Body of pancreas (tissue), 4 donors: ENCODE measurements at regions not wholly inside any gene's neighbourhood (a gene's known extent, or its start where the extent isn't known, plus 50 kb on each side); places are given as distances from the start of the nearest gene placed in this dataset.

Source experiments
- ATAC-seq: fragments of 150-250 bp; one replicate; pipeline ENCODE4 v1.9.1; 2016
- DNase-seq, 4 donors: peaks; one replicate each; pipeline ENCODE4 v3.0.0-alpha.2; 2019
- H3K27ac ChIP-seq, 4 donors: fragments of 200-600 bp; sonication (generic); 1 replicate in 3 of 4; 2 replicates in 1 of 4; pipeline versions ENCODE4 v1.5.1 to v1.6.1; 2016 to 2019; ENCODE audit warnings: mild to moderate bottlenecking in 1 of 4, mixed read lengths in 1 of 4, moderate library complexity in 1 of 4
- H3K27me3 ChIP-seq, 2 donors: fragments of 200-600 bp; sonication (generic); one replicate each; pipeline ENCODE4 v1.6.0; 2016; ENCODE audit warnings: mild to moderate bottlenecking in 1 of 2
- H3K36me3 ChIP-seq, 2 donors: fragments of 200-600 bp; sonication (generic); replicated peaks in 1 of 2; 2 replicates each; pipeline ENCODE4 v1.5.1; 2016; ENCODE audit warnings: low read depth in 2 of 2; ENCODE audit not compliant: insufficient read depth in 1 of 2
- H3K4me1 ChIP-seq: fragments of 200-600 bp; sonication (generic); one replicate; pipeline ENCODE4 v1.6.0; 2016
- H3K4me3 ChIP-seq, 2 donors: fragments of 200-600 bp; sonication (generic); 1 replicate in 1 of 2; 2 replicates in 1 of 2; pipeline ENCODE4 v1.5.1; 2016 to 2019
- H3K9me3 ChIP-seq, 3 donors: fragments of 200-600 bp; sonication (generic); 1 replicate in 2 of 3; 2 replicates in 1 of 3; pipeline ENCODE4 v1.5.1; 2016
- POLR2A ChIP-seq, 3 donors: fragments of 450-650 bp; IDR thresholded peaks; one replicate each; pipeline ENCODE4 v1.6.1; 2016; ENCODE audit warnings: antibody characterized with exemption in 3 of 3, mild to moderate bottlenecking in 2 of 3
- WGBS, 2 donors: methylation state at CpG; one replicate each; pipeline ENCODE4 v1.1.5; 2017; 5-methylcytosine and 5-hydroxymethylcytosine counted together
- intact Hi-C: fragments of 100-400 bp; cut with DNase I; formaldehyde crosslinking; loops from one replicate; pipeline ENCODE4 v1.15.1; 2023
- TF ChIP-seq, protein P1 (sequence below), 7 experiments: fragments of 450-650 bp in 4 of 7; fragments of 200-600 bp in 3 of 7; sonication (generic) in 3 of 7; IDR thresholded peaks; one replicate each; pipeline ENCODE4 v1.5.1; 2016 to 2019; ENCODE audit warnings: antibody characterized with exemption in 7 of 7

DNA sequence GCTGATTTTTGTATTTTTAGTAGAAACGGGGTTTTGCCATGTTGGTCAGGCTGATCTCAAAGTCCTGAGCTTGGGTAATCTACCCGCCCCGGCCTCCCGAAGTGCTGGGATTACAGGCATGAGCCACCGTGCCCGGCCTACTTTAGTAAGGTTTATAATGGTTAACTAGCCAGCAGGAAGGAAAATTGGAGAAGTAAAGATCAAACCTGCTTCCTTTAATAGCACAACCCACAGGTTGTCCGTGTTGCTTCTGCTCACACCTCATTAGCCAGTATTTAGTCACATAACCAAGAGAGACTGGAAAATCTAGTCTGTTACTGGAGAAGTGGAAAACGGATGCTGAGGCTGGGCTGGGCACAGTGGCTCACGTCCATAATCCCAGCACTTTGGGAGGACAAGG is 51.9 kb upstream of the TBL1XR1 start:
- no peak for DNase-seq
- Histone ChIP-seq H3K27ac (no peak overlapping the region), H3K4me1 (no peaks in the 10 kb centered on the region), H3K4me3 (no peak overlapping the region), H3K9me3 (no peaks in the 10 kb centered on the region), H3K27me3 (no peaks in the 10 kb centered on the region), H3K36me3 (no peaks in the 10 kb centered on the region)
- ATAC-seq = no peak
- intact Hi-C loops = no loop called here
- TF ChIP-seq, protein P1, sequence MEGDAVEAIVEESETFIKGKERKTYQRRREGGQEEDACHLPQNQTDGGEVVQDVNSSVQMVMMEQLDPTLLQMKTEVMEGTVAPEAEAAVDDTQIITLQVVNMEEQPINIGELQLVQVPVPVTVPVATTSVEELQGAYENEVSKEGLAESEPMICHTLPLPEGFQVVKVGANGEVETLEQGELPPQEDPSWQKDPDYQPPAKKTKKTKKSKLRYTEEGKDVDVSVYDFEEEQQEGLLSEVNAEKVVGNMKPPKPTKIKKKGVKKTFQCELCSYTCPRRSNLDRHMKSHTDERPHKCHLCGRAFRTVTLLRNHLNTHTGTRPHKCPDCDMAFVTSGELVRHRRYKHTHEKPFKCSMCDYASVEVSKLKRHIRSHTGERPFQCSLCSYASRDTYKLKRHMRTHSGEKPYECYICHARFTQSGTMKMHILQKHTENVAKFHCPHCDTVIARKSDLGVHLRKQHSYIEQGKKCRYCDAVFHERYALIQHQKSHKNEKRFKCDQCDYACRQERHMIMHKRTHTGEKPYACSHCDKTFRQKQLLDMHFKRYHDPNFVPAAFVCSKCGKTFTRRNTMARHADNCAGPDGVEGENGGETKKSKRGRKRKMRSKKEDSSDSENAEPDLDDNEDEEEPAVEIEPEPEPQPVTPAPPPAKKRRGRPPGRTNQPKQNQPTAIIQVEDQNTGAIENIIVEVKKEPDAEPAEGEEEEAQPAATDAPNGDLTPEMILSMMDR (IDR thresholded peaks at IDR 0.05) = no peak
- TF ChIP-seq POLR2A (IDR thresholded peaks at IDR 0.05) = no peak
- 75 to 79% methylated on average over 9 of the region's 9 CpGs for WGBS, 2 donors

- Histone ChIP-seq H3K9me3 (no peaks in the 10 kb centered on the region), H3K27me3 (no peaks in the 10 kb centered on the region), H3K4me3 (no peak overlapping the region), H3K27ac (no peak overlapping the region), H3K36me3 (no peaks in the 10 kb centered on the region), H3K4me1 (no peaks in the 10 kb centered on the region)
- intact Hi-C loops = no loop called here
- DNase-seq (no peak), ATAC-seq (no peak)
- TF ChIP-seq, protein P1 (IDR thresholded peaks at IDR 0.05) = no peak
- TF ChIP-seq POLR2A (IDR thresholded peaks at IDR 0.05) = no peak
- WGBS, 2 donors = 46 to 69% methylated on average over 1 of the region's 1 CpG
Observed at GRCh38 chr3:177250151-177250550, 52.9 kb upstream of the TBL1XR1 start.

- no peaks in the 10 kb centered on the region for H3K36me3 ChIP-seq
Observed at GRCh38 chr3:177251755-177252154, 54.5 kb upstream of the TBL1XR1 start.

DNA sequence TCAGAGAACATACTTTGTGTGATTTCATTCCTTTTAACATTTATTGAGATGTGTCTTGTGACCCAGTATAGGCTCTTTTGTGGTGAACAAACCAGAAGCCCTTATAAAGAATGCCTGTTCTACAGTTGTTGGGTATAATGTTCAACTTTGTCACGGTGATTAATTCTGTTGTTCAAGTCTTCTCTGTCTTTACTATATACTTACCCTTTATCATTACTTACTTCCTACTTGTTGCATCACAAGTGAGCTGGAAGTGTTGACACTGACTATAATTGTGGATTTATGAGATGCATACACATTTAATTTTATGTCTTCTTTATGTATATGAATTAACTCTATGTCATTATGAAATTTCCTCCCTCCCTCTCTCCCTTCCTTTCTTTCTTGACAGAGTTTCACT is 59.7 kb upstream of the TBL1XR1 start:
- Histone ChIP-seq H3K36me3 (no peaks in the 10 kb centered on the region), H3K4me3 (no peak overlapping the region), H3K27ac (no peak overlapping the region), H3K27me3 (no peaks in the 10 kb centered on the region), H3K4me1 (no peaks in the 10 kb centered on the region), H3K9me3 (no peaks in the 10 kb centered on the region)
- WGBS, 2 donors = 79 to 83% methylated on average over 1 of the region's 1 CpG
- DNase-seq = no peak
- intact Hi-C loops = no loop called here
- TF ChIP-seq POLR2A (IDR thresholded peaks at IDR 0.05) = no peak
- TF ChIP-seq, protein P1 (IDR thresholded peaks at IDR 0.05) = no peak
- ATAC-seq = no peak

More at GRCh38 chr3:177251755-177252154, 54.5 kb upstream of the TBL1XR1 start:
- Histone ChIP-seq H3K4me3 (no peak overlapping the region), H3K9me3 (no peaks in the 10 kb centered on the region), H3K27me3 (no peaks in the 10 kb centered on the region), H3K4me1 (no peaks in the 10 kb centered on the region), H3K27ac (no peak overlapping the region)
- intact Hi-C loops = no loop called here
- no peak for DNase-seq
- ATAC-seq = no peak
- 75 to 97% methylated on average over 4 of the region's 4 CpGs for WGBS, 2 donors
- no peak for TF ChIP-seq POLR2A (IDR thresholded peaks at IDR 0.05)
- TF ChIP-seq, protein P1 (IDR thresholded peaks at IDR 0.05) = no peak

DNA sequence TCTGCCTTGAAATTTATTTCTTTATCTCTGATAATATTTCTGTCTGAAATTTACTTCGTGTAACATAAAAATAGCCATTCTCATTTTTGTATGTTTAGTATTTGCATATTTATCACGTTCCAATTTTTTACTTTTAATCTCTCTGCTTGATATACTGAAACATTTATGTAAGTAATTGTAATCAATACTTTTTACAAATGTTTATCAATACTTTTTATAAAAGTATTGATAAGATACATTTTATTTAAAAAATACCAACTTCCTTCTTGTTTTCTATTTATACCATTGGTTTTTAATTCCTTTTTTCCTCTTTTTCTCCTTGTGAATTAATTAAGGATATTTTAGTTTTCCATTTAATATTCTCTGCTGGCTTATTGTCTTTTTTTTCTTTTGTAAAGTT is 60.3 kb upstream of the TBL1XR1 start:
- H3K4me3 ChIP-seq = no peak overlapping the region
- WGBS, 2 donors = 26 to 54% methylated on average over 2 of the region's 2 CpGs
- H3K36me3 ChIP-seq = no peaks in the 10 kb centered on the region
- H3K27me3 ChIP-seq = no peaks in the 10 kb centered on the region
- DNase-seq (no peak), ATAC-seq (no peak)
- no peak overlapping the region for H3K27ac ChIP-seq
- intact Hi-C loops = no loop called here
- H3K9me3 ChIP-seq = no peaks in the 10 kb centered on the region
- H3K4me1 ChIP-seq = no peaks in the 10 kb centered on the region
- TF ChIP-seq, protein P1 (IDR thresholded peaks at IDR 0.05) = no peak
- TF ChIP-seq POLR2A (IDR thresholded peaks at IDR 0.05) = no peak
